GM10266 (cell line): ENCODE measurements at regions not wholly inside any gene's neighbourhood (a gene's known extent, or its start where the extent isn't known, plus 50 kb on each side); places are given as distances from the start of the nearest gene placed in this dataset.

Experiments
- DNase-seq: peaks from one replicate; pipeline ENCODE4 v3.0.0; 2012; ENCODE audit errors: extremely low spot score
- CTCF ChIP-seq: IDR thresholded peaks from 2 replicates; pipeline ENCODE4 v1.5.1; 2012; ENCODE audit warnings: mild to moderate bottlenecking, low read depth; ENCODE audit not compliant: control insufficient read depth, insufficient read depth; ENCODE audit errors: missing control alignments

- no peak for TF ChIP-seq CTCF
- DNase-seq = no peak
Observed at GRCh38 chr6:156658186-156658965, 118.8 kb upstream of the ARID1B start.

- no peak for DNase-seq
- no peak for TF ChIP-seq CTCF
Observed at GRCh38 chr6:156657296-156657695, 119.9 kb upstream of the ARID1B start.

- DNase-seq = no peak
- no peak for TF ChIP-seq CTCF
Observed at GRCh38 chr6:156654919-156655918, 122.0 kb upstream of the ARID1B start.

GRCh38 chr6:156652231-156652750, 124.9 kb upstream of the ARID1B start:
- TF ChIP-seq CTCF = no peak

GRCh38 chr6:156651486-156651885, 125.7 kb upstream of the ARID1B start:
- no peak for DNase-seq
- no peak for TF ChIP-seq CTCF

More at GRCh38 chr6:156652231-156652750, 124.9 kb upstream of the ARID1B start:
- no peak for DNase-seq

GRCh38 chr6:156650896-156651390, 126.2 kb upstream of the ARID1B start:
- DNase-seq = no peak

More at GRCh38 chr6:156650896-156651390, 126.2 kb upstream of the ARID1B start:
- no peak for TF ChIP-seq CTCF
